ENCODE measurements at regions not wholly inside any gene's neighbourhood (a gene's known extent, or its start where the extent isn't known, plus 50 kb on each side); places are given as distances from the start of the nearest gene placed in this dataset.

- Histone ChIP-seq H3K4me1 (replicated peaks) (no peaks in the 10 kb centered on the region), H3K27me3 (replicated peaks; ENCODE audit: insufficient read depth) (no peaks in the 10 kb centered on the region), H3K9me3 (no peaks in the 10 kb centered on the region), H3K4me3 (no peak overlapping the region), H3K27ac (no peak overlapping the region), H3K36me3 (no peaks in the 10 kb centered on the region)
- intact Hi-C loops (cut with DNase I) = no loop called here
- no peak for DNase-seq (ENCODE audit: low spot score)
- TF ChIP-seq POLR2A (IDR thresholded peaks at IDR 0.05) = no peak
- WGBS = 65% methylated on average over 6 of the region's 6 CpGs
Observed at GRCh38 chrX:9127986-9128385, 94.1 kb upstream of the FAM9B start.

- Histone ChIP-seq H3K9me3 (no peaks in the 10 kb centered on the region), H3K27me3 (replicated peaks; ENCODE audit: insufficient read depth) (no peaks in the 10 kb centered on the region), H3K36me3 (no peaks in the 10 kb centered on the region), H3K27ac (no peak overlapping the region), H3K4me3 (no peak overlapping the region), H3K4me1 (replicated peaks) (no peaks in the 10 kb centered on the region)
- no peak for TF ChIP-seq POLR2A (IDR thresholded peaks at IDR 0.05)
- no peak for TF ChIP-seq POLR2AphosphoS5 (IDR thresholded peaks at IDR 0.05)
- no peak for TF ChIP-seq CTCF (IDR thresholded peaks at IDR 0.05)
- WGBS = 70% methylated on average over 8 of the region's 8 CpGs
- intact Hi-C loops (cut with DNase I) = no loop called here
- DNase-seq (ENCODE audit: low spot score) = no peak
Observed at GRCh38 chrX:9130031-9130430, 96.1 kb upstream of the FAM9B start.

- Histone ChIP-seq H3K4me1 (replicated peaks) (no peaks in the 10 kb centered on the region), H3K27ac (no peak overlapping the region), H3K36me3 (no peaks in the 10 kb centered on the region), H3K27me3 (replicated peaks; ENCODE audit: insufficient read depth) (no peaks in the 10 kb centered on the region), H3K4me3 (no peak overlapping the region), H3K9me3 (no peaks in the 10 kb centered on the region)
- intact Hi-C loops (cut with DNase I) = no loop called here
- 94% methylated on average over 4 of the region's 4 CpGs for WGBS
- DNase-seq (ENCODE audit: low spot score) = no peak
- no peak for TF ChIP-seq CTCF (IDR thresholded peaks at IDR 0.05)
- TF ChIP-seq POLR2AphosphoS5 (IDR thresholded peaks at IDR 0.05) = no peak
- no peak for TF ChIP-seq POLR2A (IDR thresholded peaks at IDR 0.05)
Observed at GRCh38 chrX:9131066-9131465, 97.1 kb upstream of the FAM9B start.

- no peak for DNase-seq (ENCODE audit: low spot score)
- 74% methylated on average over 5 of the region's 5 CpGs for WGBS
- no peaks in the 10 kb centered on the region for H3K4me1 ChIP-seq (replicated peaks)
- no peaks in the 10 kb centered on the region for H3K27me3 ChIP-seq (replicated peaks; ENCODE audit: insufficient read depth)
- H3K9me3 ChIP-seq = no peaks in the 10 kb centered on the region
- no peak overlapping the region for H3K27ac ChIP-seq
- intact Hi-C loops (cut with DNase I) = no loop called here
- no peaks in the 10 kb centered on the region for H3K36me3 ChIP-seq
- no peak overlapping the region for H3K4me3 ChIP-seq
- TF ChIP-seq POLR2AphosphoS5 (IDR thresholded peaks at IDR 0.05) = no peak
- no peak for TF ChIP-seq POLR2A (IDR thresholded peaks at IDR 0.05)
Observed at GRCh38 chrX:9132036-9132638, 98.2 kb upstream of the FAM9B start.

- H3K36me3 ChIP-seq = no peaks in the 10 kb centered on the region
- intact Hi-C loops (cut with DNase I) = no loop called here
- 40% methylated on average over 1 of the region's 1 CpG for WGBS
Observed at GRCh38 chrX:9133426-9133825, 99.5 kb upstream of the FAM9B start.

More at GRCh38 chrX:9133426-9133825, 99.5 kb upstream of the FAM9B start:
- DNase-seq (ENCODE audit: low spot score) = no peak
- no peaks in the 10 kb centered on the region for H3K4me1 ChIP-seq (replicated peaks)
- H3K27me3 ChIP-seq (replicated peaks; ENCODE audit: insufficient read depth) = no peaks in the 10 kb centered on the region
- no peak overlapping the region for H3K4me3 ChIP-seq
- no peaks in the 10 kb centered on the region for H3K9me3 ChIP-seq
- TF ChIP-seq CTCF (IDR thresholded peaks at IDR 0.05) = no peak
- no peak for TF ChIP-seq POLR2AphosphoS5 (IDR thresholded peaks at IDR 0.05)
- no peak for TF ChIP-seq POLR2A (IDR thresholded peaks at IDR 0.05)
- H3K27ac ChIP-seq = no peak overlapping the region
